Limb (tissue), 2 donors: ENCODE measurements at regions not wholly inside any gene's neighbourhood (a gene's known extent, or its start where the extent isn't known, plus 50 kb on each side); places are given as distances from the start of the nearest gene placed in this dataset.
"Not testable (repeated sequence)": the region's sequence is repeated elsewhere in the genome, so short reads cannot be mapped to it uniquely, and the experiment has no call there.

Source experiments
- DNase-seq, 2 donors: peaks; one replicate each; pipeline ENCODE4 v3.0.0-alpha.2; 2016; ENCODE audit errors: extremely low spot score in 2 of 2

DNA sequence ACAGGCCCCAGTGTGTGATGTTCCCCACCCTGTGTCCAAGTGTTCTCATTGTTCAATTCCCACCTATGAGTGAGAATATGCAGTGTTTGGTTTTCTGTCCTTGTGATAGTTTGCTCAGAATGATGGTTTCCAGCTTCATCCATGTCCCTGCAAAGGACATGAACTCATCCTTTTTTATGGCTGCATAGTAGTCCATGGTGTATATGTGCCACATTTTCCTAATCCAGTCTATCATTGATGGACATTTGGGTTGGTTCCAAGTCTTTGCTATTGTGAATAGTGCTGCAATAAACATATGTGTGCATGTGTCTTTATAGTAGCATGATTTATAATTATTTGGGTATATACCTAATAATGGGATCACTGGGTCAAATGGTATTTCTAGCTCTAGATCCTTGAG is 115.0 kb upstream of the TBX18 start:
- not testable (repeated sequence) for DNase-seq

DNA sequence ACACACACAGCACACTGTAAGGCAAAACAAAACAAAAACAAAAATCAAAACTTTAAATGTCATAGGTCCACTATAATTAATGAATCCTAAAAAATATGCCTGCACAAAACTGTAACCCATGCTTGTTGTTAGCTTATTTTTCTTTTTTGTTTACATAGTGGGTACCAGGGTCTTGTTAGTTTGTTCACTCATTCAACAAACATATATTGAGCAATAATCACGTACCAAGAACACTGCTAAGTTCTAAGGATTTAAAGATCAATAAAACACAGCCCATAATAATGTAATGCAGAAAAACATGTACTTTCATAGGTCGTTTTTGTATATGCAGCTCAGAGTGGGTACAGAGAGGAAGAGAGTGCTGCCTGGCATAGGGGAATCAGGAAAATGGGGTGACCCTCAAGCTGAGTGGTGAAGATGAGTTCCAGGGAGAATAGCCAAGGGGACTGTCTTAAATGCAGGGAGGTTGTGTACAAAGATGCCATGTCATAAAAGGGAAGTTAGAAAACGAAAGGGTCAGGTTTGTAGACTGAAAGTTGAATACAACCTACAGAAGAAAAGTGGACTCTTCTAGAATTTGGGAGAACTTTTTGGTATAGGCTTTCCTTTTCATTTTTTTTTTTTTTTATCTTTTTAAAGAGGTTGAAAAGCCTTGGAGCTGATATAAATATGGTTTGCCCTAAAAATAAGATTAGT is 113.3 kb upstream of the TBX18 start:
- no peak for DNase-seq

DNA sequence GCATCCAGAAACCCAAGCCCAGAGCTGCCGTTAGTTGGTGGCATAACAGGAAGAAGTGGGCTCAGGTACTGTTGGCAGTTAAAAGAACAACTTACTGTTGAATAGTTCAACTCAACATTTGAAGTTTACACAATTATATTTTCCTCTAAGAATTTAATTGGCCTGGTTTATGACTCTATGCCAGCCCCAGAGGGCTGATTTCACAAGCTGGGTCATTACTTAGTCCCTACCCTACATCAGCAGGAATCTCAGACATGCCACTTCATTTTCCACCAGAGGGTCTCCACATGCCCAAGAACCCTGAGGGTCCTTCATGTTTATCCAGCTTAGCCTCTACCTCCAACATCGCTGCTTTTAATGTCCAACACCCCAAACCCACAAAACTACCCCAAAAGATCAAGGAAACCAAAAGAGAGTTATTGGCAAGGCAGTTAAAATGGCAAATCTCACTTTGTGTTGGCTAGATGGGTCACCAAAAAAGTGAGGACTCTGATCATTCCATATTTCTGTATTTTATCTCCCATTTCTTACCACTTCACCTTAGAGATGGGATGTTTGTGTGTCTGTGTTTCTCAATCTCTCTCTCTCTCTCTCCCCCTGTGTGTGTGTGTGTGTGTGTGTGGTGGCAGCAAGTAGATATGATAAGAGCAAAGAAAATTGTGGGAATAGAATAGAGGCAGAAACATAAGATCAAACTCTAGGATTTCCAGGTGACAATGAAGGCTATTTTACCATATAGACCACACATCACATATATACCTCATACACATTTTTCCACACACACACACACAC is 112.5 kb upstream of the TBX18 start:
- DNase-seq = no peak

DNA sequence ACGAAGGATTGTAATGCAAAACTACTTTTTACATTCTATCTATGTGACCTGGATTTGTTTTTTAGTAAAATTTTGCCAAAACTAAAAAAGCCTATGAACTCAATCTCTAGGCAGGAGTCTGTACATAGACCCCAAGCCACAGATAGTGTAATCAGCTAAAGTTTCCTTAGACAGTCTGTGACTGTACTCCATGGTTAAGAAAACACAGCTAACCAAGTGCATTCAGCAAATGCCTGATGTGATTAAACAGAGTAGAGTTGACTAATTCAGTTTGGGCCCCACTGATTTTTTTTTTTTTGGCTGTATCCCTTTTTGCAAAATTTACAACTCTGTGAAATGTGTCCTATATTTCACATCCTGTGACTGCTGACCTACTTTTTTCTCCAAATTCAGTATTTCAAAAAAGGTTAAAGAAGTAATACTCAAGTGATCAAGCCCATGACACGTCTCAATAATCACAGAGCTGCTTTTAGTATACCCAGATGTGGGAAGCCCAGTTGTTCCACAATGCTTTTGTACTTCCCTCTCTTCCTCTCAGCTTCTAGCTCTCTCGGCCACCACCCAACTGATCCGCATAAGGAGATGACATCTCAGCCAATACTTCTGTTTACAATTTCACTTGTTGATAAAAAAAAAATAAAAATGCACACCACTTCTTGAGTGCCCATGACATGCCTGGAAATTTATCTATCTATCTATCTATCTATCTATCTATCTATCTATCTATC is 108.8 kb upstream of the TBX18 start:
- no peak for DNase-seq

DNA sequence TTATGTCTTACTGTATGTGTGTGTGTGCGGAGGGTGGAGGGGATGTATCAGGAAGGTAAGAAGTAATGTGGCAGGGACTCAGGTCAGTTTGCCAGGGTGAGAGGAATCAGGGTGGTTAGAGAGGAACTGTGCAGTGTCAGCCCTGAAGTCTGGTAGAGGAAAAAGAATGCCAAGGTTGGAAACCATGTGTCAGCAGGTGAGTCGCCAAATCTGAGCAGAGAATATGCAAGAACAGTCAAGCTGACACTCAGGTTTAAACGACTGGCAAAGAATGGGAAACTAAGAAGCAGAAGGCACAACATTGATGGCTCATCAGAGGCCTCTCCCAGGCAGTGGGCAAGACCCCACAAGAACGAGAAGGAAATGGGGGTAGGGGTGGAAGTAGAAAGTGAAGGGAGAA is 107.5 kb upstream of the TBX18 start:
- DNase-seq = no peak

DNA sequence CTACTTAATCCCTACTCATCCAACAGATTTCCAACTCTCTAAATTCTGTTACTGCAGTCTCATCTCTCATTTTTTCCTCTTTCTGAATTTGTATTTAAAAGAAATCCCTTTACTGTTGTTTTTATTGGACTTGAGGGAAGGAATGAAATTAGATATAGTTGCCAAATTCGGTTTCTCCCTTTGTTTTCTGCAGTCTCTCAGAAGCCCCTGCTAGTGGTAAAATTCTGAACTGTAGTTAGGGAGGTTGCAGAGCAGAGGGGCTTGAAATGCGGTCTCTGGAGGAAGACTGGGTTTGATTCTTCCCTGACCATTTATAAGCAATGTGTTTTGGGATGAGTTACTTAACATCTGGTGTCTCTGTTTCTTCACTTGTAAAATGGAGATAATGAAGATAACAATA is 106.3 kb upstream of the TBX18 start:
- no peak for DNase-seq

DNA sequence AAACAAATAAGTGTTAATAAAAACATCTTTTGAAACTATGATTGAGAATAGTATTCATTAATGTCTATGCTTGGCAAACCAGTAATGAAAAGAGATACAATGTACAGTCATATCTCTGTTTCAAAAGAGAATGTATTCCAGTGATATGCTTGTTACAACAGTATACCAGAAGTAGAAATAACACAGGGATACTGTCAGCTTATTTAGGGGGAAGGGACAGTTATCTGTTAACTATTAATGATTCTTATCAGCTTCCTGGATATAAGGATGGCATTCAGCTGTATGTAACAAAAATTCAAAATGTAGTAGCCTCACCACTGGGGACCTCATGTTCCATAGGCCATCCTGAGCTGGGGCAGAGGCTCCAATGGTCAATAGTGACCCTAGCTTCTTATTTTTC is 103.8 kb upstream of the TBX18 start:
- no peak for DNase-seq

DNA sequence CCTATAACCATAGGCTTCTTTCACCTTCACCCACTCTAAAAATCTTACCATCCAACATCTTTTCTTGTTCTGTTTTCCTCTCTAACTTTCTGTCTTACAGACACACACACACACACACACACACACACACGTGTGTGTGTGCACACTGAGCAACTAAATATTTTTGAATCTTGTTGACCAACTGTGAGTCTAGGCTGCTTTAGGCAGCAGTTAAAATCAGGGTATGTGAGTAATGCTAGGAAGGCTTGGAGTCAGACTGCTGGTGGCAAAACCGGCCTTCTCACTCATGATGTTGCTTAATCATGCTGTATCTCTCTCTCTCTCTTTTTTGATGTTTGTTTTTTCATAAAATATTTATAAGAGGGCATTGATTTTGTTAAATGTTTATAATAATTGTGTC is 103.1 kb upstream of the TBX18 start:
- DNase-seq = no peak

DNA sequence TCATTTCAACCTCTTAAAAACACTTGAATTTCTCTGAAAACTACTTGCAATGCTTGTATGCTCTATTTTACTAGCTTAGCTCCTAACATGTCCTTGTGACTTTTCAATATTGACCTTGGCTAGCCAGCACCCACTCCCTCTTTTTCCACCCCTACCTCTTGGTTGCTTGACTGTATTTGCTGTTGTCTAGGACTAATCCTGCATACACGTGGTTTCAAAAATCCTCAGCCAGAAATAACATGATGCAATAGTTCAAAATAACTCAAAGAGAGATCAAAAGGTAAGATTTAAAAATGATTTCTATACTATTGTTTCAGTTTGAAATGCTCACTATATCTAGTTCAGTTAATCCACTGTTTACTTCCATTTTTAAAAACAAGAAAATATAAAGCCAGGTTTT is 102.3 kb upstream of the TBX18 start:
- DNase-seq = no peak

DNA sequence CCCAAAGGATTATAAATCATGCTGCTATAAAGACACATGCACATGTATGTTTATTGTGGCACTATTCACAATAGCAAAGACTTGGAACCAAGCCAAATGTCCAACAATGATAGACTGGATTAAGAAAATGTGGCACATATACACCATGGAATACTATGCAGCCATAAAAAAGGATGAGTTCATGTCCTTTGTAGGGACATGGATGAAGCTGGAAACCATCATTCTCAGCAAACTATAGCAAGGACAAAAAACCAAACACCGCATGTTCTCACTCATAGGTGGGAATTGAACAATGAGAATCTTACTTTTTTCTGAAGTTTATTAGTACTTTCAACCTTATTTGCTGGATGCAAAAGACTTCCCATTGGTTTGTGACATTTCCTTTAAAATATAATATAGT is 101.0 kb upstream of the TBX18 start:
- DNase-seq = not testable (repeated sequence)

DNA sequence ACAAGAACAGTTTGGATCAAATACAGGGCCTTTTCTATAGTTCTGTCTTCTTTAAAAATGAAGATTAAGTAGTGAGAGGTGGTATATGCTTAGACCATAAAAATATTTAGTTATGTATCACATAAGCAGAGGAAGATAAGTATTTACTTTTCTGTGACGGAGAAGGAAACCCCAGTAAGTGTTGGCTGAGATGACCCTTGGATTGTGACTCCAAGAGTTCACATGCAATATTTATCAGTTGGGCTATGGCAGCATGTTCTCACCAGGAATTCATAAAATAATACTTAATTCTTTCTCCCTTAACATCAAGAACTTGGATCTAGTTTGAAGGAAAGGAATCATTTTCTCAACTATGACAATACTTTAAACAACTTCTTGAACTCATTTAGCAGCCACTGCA is 98.4 kb upstream of the TBX18 start:
- no peak for DNase-seq

DNA sequence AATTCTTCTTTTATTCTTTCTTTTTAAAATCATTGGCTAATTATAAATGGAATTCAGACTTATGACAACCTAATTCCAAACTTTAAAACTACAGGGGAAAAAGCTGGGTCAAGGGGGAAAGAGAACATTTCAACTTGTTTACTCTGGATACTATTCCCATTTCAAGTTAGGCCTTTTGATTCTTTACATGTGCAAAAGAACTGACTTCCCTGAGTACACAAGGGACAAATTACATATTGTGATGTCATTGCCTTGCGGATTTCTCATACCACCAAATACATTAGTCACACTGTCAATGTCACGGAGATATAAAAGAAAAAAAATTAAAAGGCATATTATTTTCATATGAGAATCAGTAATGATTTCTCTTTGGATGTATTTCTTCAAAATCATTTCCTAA is 96.5 kb upstream of the TBX18 start:
- DNase-seq = no peak

DNA sequence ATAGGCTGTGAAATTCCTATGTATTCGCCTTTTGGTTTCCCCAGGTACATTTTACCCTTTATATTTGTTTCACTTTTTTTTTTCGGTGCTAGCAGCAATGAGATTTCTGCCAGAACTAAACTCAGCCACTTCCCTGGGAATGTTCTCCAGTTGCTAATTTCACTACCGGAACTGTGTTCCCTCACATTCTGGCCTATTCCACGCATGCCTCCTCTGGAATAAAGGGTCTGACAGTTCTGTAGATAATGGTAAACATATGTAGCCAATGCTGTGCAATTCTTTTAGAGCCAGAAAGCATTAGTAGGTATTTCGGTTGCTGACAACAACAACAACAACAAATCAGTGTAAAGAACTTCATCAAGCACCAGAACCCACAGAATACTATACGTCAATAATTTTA is 96.1 kb upstream of the TBX18 start:
- DNase-seq = peak in 1 of 2 donors; percentile 57

DNA sequence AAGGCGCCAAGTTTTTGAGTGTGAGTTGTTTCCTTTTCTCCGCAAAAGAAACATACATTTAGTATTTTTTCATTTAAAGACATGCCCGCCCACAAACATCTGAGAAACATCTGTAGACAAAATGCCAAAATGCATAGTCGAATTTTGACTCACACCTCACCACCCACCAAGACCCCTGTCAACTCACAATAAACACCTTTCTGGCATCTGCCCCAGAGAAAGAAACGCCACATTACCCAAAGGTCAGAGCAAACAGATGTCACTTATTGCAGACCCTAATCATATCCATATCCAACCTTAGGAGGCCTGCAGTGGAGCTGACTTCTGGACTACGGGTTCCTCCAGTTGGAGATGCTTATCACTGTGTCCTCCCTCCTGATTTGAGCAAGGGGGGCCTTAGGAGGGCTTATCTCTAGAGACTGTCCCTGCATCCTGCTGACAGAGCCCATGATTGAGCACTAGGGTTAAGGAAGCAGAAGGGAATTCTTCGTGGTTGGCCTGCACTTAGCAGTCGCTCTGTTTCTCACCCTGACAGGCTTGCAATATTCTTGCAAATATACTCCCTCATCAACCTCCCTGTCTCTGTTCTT is 90.5 kb upstream of the TBX18 start:
- DNase-seq = no peak

DNA sequence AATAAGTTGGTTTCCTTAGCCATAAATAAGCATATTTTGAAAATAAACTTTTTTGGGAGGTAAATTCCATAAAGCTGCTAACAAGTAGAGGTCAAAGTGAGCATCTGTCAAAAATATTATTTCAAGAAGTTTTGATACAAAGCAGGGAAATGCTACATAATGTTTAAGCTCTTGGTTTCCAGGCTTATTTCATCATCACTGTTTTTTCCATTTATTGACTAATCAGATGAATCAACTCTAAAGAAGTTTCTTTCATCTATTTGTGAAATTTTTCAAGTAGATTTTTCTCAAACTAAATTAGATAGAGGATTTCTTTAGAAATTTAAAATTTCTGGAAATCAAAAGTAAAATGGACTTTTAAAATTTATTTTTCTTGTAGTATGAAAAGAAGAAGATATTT is 89.5 kb upstream of the TBX18 start:
- DNase-seq = no peak

DNA sequence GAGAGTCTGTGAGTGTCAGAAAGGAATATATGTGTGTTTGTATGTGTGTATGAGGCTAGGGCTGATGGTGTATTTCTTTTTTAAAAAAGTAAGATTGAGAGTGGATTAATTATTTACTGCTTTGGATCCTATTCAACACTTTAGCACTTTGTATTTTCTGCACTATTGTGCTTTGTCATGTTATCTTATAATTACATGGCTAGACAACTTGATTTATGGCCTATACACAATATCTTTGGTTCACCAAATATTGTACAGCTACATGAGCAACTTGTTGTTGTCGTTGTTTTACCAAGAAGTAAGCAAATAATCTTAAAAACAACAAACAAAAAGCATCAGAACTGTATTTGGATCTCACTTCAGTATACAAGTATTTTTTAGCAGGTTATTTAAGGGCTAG is 84.6 kb upstream of the TBX18 start:
- DNase-seq = no peak

DNA sequence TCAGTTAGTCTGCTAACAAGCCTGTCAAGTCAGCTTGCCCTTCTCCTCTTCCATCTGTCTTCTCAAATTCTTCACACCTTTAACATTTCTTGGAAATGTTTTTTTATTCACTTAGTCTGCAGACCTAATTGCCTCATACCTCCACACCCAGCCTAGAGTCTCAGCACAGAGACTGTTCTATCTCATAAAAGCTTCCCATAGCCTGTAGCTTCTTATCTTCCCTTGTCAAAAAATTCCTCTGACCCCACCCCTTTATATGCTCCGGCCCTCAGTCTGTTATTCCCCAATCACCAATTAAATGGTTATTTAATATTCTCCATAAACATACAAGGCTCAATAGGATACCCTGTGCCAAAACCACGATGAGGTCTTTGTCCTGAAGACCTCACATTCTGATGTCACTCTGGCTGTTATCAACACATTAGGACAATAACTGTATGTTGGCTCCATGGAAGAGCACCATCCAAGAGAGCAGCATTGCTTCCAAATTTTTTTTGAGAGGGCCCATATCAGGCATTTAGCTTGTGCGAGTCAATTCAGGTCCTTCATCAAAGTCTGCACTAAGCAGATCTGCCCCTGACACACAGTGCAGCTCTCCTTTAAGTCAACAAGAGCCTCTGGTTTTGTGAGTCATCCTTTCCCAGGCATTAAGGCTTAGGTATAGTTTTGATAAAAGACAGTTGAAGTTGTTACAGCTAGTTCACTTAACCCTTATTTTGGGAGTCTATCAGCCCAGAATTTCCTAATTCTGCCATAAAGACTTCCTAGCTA is 83.2 kb upstream of the TBX18 start:
- DNase-seq = no peak

DNA sequence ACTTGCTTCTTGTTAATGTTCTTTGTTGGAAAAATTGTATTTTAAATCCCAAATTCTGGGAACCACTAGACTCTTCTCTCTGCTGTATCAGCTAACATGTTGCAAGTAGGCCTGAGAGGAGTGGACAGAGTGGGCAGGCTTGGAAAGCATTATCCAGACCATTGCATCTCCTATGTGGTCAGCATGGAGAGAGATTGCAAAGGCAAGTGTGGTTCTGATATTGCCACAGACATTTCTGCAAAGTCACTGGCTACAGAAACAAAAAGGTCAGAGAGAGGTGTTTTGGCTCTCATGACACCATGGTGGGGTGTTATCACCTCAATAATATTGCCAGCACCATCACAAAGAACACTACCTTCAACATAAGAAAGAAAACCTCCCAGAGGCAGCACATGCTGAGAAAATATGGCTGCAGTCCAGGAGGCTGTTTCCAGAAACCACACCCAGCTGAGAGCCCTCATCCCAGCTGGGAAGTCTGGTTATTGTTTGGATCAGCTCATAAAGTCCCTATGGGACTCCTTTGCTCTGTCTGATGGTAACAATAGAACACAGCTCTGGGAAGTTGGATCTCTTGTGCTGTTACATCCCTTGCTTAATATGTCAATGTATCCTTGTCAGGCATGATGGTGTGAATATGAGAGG is 78.2 kb upstream of the TBX18 start:
- peak in 1 of 2 donors; percentile 39 for DNase-seq

DNA sequence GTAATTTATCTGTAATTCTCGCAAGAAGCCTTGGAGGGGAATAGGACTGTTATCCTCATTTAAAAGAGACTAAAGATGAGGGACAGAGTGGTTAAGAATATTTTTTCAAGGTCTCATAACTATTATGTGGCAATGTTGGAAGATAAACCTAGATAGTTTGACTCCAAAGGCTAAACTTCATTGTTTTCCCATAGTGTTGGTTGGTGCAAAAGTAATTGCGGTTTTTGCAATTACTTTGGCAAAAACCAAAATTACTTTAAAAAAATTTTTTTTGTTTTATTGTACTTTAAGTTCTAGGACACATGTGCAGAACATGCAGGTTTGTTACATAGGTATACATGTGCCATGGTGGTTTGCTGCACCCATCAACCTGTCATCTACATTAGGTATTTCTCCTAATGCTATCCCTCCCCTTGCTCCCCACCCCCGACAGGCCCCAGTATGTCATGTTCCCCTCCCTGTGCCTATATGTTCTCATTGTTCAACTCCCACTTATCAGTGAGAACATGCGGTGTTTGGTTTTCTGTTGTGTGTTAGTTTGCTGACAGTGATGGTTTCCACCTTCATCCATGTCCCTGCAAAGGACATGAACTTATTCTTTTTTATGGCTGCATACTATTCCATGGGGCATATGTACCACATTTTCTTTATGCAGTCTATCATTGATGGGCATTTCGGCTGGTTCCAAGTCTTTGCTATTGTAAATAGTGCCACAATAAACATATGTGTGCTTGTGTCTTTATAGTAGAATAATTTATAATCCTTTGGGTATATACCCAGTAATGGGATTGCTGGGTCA is 72.9 kb upstream of the TBX18 start:
- not testable (repeated sequence) for DNase-seq

DNA sequence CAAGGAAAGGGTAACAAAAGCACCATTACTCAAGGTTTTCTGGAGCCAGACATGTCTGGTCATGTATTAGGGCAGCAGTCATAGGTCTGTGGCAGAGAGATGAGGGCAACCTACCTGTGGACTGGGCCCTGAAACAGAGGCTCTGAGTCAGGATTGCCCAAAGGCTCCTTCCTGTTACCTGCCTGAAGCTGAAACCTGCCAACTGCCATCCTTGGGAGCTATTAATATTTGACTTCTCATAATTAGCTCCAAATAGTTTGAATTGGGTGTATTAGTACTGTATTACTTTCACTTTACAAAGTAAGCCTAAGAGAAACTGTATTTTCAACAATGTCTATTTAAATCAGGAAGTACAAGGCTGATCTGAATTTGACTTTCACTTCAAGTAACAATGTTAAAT is 72.0 kb upstream of the TBX18 start:
- DNase-seq = no peak
